OCI-LY7 (cell line): ENCODE measurements at regions not wholly inside any gene's neighbourhood (a gene's known extent, or its start where the extent isn't known, plus 50 kb on each side); places are given as distances from the start of the nearest gene placed in this dataset.

ENCODE experiments used
- BruUV-seq: library from RNA; stranded (reverse); fragments of 400-500 nt; replicated peaks from 2 replicates; lab custom pipeline; 2021; lab: Mats Ljungman, UMichigan
- CTCF ChIA-PET: fragments of 300-600 bp; sonication (Branson Sonifier 250); formaldehyde crosslinking; loops from one replicate; lab custom pipeline; 2022; ENCODE audit warnings: antibody characterized with exemption; ENCODE audit not compliant: unreplicated experiment; lab: Charles Lee
- POLR2A ChIA-PET: fragments of 300-600 bp; sonication (Branson Sonifier 250); formaldehyde crosslinking; loops from one replicate; lab custom pipeline; 2022; ENCODE audit warnings: antibody characterized with exemption; lab: Charles Lee
- DNase-seq: peaks from one replicate; pipeline ENCODE4 v3.0.0-alpha.2; 2015; ENCODE audit warnings: low spot score
- H2AFZ ChIP-seq: fragments of 200-600 bp; sonication (generic), shearing (Covaris generic); 2 replicates; pipeline ENCODE4 v1.6.1; 2014; ENCODE audit warnings: mild to moderate bottlenecking, antibody characterized with exemption, low read length, moderate library complexity
- H3K27ac ChIP-seq: fragments of 200-600 bp; sonication (generic); 2 replicates; pipeline ENCODE4 v1.5.1; 2014; ENCODE audit warnings: mixed run types, low read depth, mild to moderate bottlenecking, moderate library complexity, low read length, inconsistent platforms; ENCODE audit not compliant: poor library complexity, severe bottlenecking
- H3K36me3 ChIP-seq: fragments of 200-600 bp; sonication (generic); 2 replicates; pipeline ENCODE4 v1.6.1; 2014; ENCODE audit warnings: mild to moderate bottlenecking, antibody characterized with exemption, low read length, moderate library complexity, mixed read lengths; ENCODE audit not compliant: insufficient read depth
- H3K4me1 ChIP-seq: fragments of 200-600 bp; sonication (generic); 2 replicates; pipeline ENCODE4 v1.5.1; 2014; ENCODE audit warnings: mild to moderate bottlenecking, low read length; ENCODE audit not compliant: insufficient read depth, poor library complexity, severe bottlenecking
- H3K4me2 ChIP-seq: fragments of 200-600 bp; sonication (generic); 2 replicates; pipeline ENCODE4 v1.6.1; 2014; ENCODE audit warnings: mild to moderate bottlenecking, low read length
- H3K4me3 ChIP-seq: fragments of 200-600 bp; sonication (generic); 2 replicates; pipeline ENCODE4 v1.5.1; 2014; ENCODE audit warnings: mild to moderate bottlenecking, low read depth, low read length; ENCODE audit not compliant: poor library complexity, severe bottlenecking
- H3K79me2 ChIP-seq: fragments of 200-600 bp; sonication (generic); 2 replicates; pipeline ENCODE4 v1.6.1; 2016; ENCODE audit warnings: low read depth, mild to moderate bottlenecking, low read length, moderate library complexity, mixed read lengths; ENCODE audit not compliant: insufficient read depth
- H3K9me2 ChIP-seq: fragments of 200-600 bp; sonication (generic); 2 replicates; pipeline ENCODE4 v1.6.1; 2016; ENCODE audit warnings: mild to moderate bottlenecking, low read length, mixed read lengths; ENCODE audit not compliant: insufficient read depth
- H3K9me3 ChIP-seq: fragments of 200-600 bp; sonication (generic); 2 replicates; pipeline ENCODE4 v1.6.1; 2014; ENCODE audit warnings: mild to moderate bottlenecking, mixed run types, low read length, mixed read lengths
- H4K20me1 ChIP-seq: fragments of 200-600 bp; sonication (generic); 2 replicates; pipeline ENCODE4 v1.6.1; 2014; ENCODE audit warnings: mild to moderate bottlenecking, antibody characterized with exemption, low read length, moderate library complexity, mixed read lengths; ENCODE audit not compliant: insufficient read depth
- CTCF ChIP-seq: fragments of 200-600 bp; sonication (generic); conservative IDR thresholded peaks from 2 replicates; pipeline ENCODE4 v1.5.1; 2014; ENCODE audit warnings: mild to moderate bottlenecking, antibody characterized with exemption, low read length, moderate library complexity, mixed read lengths
- EZH2phosphoT487 ChIP-seq: fragments of 200-600 bp; sonication (generic); IDR thresholded peaks from 2 replicates; pipeline ENCODE4 v1.6.1; 2018; ENCODE audit warnings: low read depth, borderline replicate concordance, mild to moderate bottlenecking, mixed run types, antibody characterized with exemption, low read length, moderate library complexity, mixed read lengths
- intact Hi-C: fragments of 100-400 bp; cut with micrococcal nuclease; formaldehyde crosslinking; loops from one replicate; pipeline ENCODE4 v1.10.0; 2022; ENCODE audit not compliant: unreplicated experiment

GRCh38 chr3:157624801-157625200 lies 121.6 kb upstream of the VEPH1 start:
- no TSS peak for BruUV-seq
- Histone ChIP-seq H3K4me1 (no peaks in the 10 kb centered on the region), H2AFZ (no peak overlapping the region), H3K9me3 (no peaks in the 10 kb centered on the region), H4K20me1 (no peaks in the 10 kb centered on the region), H3K79me2 (no peaks in the 10 kb centered on the region), H3K4me3 (no peak overlapping the region), H3K27ac (no peak overlapping the region), H3K36me3 (no peaks in the 10 kb centered on the region), H3K9me2 (no peaks in the 10 kb centered on the region), H3K4me2 (no peak overlapping the region)
- DNase-seq: no peak
- ChIA-PET POLR2A (no interaction called here), CTCF (no interaction called here)
- intact Hi-C loops: no loop called here
- TF ChIP-seq CTCF (no peak), EZH2phosphoT487 (no peak)

GRCh38 chr3:157618886-157619285 lies 115.7 kb upstream of the VEPH1 start:
- TF ChIP-seq EZH2phosphoT487 (no peak), CTCF (no peak)
- Histone ChIP-seq H3K9me2 (no peaks in the 10 kb centered on the region), H3K4me1 (no peaks in the 10 kb centered on the region), H3K79me2 (no peaks in the 10 kb centered on the region), H3K36me3 (no peaks in the 10 kb centered on the region), H3K4me2 (no peak overlapping the region), H3K4me3 (no peak overlapping the region), H4K20me1 (no peaks in the 10 kb centered on the region), H2AFZ (no peak overlapping the region), H3K27ac (no peak overlapping the region), H3K9me3 (no peaks in the 10 kb centered on the region)
- no TSS peak for BruUV-seq
- CTCF ChIA-PET: no interaction called here
- intact Hi-C loops: loop anchor here (2.0 to 10.0 kb wide), 3 partner anchors 694 to 913 kb away; no protein-coding TSS in a partner anchor
- no peak for DNase-seq
- POLR2A ChIA-PET: no interaction called here

GRCh38 chr3:157618075-157618760 lies 115.0 kb upstream of the VEPH1 start:
- no peak overlapping the region; the same call in 1 of the 2 replicates for H2AFZ ChIP-seq
- ChIA-PET POLR2A (no interaction called here), CTCF (no interaction called here)
- DNase-seq: peak; percentile 60
- BruUV-seq: no TSS peak
- no peaks in the 10 kb centered on the region for H4K20me1 ChIP-seq
- no peaks in the 10 kb centered on the region for H3K9me3 ChIP-seq
- no peaks in the 10 kb centered on the region for H3K9me2 ChIP-seq
- H3K4me3 ChIP-seq: no peak overlapping the region
- no peaks in the 10 kb centered on the region for H3K4me1 ChIP-seq
- intact Hi-C loops: loop anchor here (2.0 to 10.0 kb wide), 3 partner anchors 695 to 914 kb away; no protein-coding TSS in a partner anchor
- H3K79me2 ChIP-seq: no peaks in the 10 kb centered on the region
- H3K36me3 ChIP-seq: no peaks in the 10 kb centered on the region
- no peak overlapping the region for H3K27ac ChIP-seq
- TF ChIP-seq EZH2phosphoT487: no peak
- peak; percentile 83 for TF ChIP-seq CTCF
- H3K4me2 ChIP-seq: no peak overlapping the region
